AG09319 (cell line): ENCODE measurements at regions not wholly inside any gene's neighbourhood (a gene's known extent, or its start where the extent isn't known, plus 50 kb on each side); places are given as distances from the start of the nearest gene placed in this dataset.

Experiments used
- DNase-seq: peaks from one replicate; pipeline ENCODE4 v3.0.0-alpha.2; 2010; ENCODE audit warnings: low read depth; ENCODE audit errors: extremely low read depth
- TF ChIP-seq, protein P1 (sequence below): IDR thresholded peaks from 2 replicates; pipeline ENCODE4 v1.5.1; 2011; ENCODE audit warnings: low read depth, mild to moderate bottlenecking, inconsistent platforms, low read length, moderate library complexity

- TF ChIP-seq, protein P1, sequence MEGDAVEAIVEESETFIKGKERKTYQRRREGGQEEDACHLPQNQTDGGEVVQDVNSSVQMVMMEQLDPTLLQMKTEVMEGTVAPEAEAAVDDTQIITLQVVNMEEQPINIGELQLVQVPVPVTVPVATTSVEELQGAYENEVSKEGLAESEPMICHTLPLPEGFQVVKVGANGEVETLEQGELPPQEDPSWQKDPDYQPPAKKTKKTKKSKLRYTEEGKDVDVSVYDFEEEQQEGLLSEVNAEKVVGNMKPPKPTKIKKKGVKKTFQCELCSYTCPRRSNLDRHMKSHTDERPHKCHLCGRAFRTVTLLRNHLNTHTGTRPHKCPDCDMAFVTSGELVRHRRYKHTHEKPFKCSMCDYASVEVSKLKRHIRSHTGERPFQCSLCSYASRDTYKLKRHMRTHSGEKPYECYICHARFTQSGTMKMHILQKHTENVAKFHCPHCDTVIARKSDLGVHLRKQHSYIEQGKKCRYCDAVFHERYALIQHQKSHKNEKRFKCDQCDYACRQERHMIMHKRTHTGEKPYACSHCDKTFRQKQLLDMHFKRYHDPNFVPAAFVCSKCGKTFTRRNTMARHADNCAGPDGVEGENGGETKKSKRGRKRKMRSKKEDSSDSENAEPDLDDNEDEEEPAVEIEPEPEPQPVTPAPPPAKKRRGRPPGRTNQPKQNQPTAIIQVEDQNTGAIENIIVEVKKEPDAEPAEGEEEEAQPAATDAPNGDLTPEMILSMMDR = no peak
Observed at GRCh38 chr1:100629391-100629790, 90.2 kb upstream of the VCAM1 start.

GRCh38 chr1:100631015-100631551 is 88.5 kb upstream of the VCAM1 start:
- DNase-seq = no peak
- TF ChIP-seq, protein P1 = no peak

More at GRCh38 chr1:100629391-100629790, 90.2 kb upstream of the VCAM1 start:
- DNase-seq = no peak

DNA sequence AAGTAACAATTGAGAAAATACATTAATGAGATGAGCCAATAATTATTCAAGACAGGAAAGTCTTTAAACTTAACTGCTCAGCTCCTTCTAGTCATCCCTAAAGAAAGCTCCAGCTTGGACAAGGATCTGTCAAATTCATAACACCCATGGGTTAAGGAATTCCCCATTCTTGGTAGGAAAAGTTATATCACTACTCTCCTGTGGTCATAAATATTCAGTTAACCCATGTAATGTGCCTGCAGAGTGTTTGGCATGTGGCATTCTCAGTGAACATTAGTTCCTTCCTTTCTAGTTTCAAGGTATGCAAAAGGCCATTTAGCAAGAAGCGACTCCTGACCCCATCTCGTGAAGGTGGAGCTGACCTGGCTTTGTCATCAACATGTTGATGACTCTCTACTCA is 76.7 kb upstream of the VCAM1 start:
- DNase-seq = no peak
- TF ChIP-seq, protein P1 = no peak

- DNase-seq = no peak
- TF ChIP-seq, protein P1 = no peak
Observed at GRCh38 chr1:100643471-100644196, 75.9 kb upstream of the VCAM1 start.

GRCh38 chr1:100646001-100646400 is 73.5 kb upstream of the VCAM1 start:
- TF ChIP-seq, protein P1 = no peak

GRCh38 chr1:100649146-100649545 is 70.4 kb upstream of the VCAM1 start:
- TF ChIP-seq, protein P1 = no peak
- DNase-seq = no peak

More at GRCh38 chr1:100646001-100646400, 73.5 kb upstream of the VCAM1 start:
- DNase-seq = no peak

DNA sequence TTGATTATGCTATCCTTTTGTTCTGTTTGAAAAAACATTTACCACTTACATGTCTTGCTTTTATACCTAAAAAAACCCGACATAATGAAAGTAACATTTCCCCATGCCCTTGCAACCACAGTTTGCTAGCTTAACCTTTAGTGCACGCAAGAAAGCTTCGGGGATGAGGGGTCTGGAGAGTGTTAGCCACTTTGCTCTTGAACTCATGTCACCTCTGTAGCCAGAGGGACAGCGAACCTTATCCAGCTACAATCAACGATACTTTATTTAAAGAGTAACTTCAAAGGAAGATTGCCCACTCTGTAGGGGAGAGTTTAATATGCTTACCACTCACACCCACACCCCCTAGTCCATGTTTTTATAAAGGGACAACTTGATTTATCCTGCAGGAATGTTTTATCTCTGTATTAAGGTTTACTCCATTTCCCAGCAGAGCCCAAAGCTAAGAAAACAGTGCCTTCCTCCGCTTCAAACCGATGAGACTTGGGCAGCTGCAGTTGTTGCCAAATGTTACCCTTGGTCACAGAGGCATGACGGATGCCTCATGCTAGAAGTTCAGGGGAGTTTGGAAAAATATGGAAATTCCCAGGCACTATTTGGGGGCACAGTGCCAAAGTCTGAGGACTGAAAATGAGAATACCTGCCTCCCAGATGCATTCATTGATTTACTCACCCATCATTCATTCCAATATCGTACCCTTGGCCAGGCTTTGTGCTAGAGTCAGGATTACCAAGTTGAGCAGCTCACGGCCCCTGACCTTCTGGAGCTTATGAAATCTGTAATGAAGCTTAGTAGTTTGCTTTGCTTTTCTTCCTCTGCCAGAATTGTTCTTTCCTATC is 61.4 kb upstream of the VCAM1 start:
- no peak for DNase-seq
- TF ChIP-seq, protein P1 = no peak
